Epidermal melanocyte (primary cell): ENCODE measurements at regions not wholly inside any gene's neighbourhood (a gene's known extent, or its start where the extent isn't known, plus 50 kb on each side); places are given as distances from the start of the nearest gene placed in this dataset.
"Not testable (repeated sequence)": the region's sequence is repeated elsewhere in the genome, so short reads cannot be mapped to it uniquely, and the experiment has no call there.

Experiments used
- DNase-seq: peaks from one replicate; pipeline ENCODE4 v3.0.0; 2011; ENCODE audit warnings: low spot score; ENCODE audit not compliant: insufficient read length

DNA sequence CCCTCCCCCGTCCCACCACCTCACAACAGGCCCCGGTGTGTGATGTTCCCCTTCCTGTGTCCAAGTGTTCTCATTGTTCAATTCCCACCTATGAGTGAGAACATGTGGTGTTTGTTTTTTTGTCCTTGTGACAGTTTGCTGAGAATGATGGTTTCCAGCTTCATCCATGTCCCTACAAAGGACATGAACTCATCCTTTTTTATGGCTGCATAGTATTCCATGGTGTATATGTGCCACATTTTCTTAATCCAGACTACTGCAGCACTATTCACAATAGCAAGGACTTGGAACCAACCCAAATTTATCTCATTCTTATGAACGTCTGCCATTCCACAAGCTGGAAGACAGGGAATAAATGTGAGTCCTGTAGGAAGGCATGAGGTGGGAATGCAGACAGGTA lies 79.6 kb upstream of the SLC6A11 start:
- DNase-seq: not testable (repeated sequence)

GRCh38 chr3:10737785-10738184 lies 78.2 kb upstream of the SLC6A11 start:
- DNase-seq: no peak

DNA sequence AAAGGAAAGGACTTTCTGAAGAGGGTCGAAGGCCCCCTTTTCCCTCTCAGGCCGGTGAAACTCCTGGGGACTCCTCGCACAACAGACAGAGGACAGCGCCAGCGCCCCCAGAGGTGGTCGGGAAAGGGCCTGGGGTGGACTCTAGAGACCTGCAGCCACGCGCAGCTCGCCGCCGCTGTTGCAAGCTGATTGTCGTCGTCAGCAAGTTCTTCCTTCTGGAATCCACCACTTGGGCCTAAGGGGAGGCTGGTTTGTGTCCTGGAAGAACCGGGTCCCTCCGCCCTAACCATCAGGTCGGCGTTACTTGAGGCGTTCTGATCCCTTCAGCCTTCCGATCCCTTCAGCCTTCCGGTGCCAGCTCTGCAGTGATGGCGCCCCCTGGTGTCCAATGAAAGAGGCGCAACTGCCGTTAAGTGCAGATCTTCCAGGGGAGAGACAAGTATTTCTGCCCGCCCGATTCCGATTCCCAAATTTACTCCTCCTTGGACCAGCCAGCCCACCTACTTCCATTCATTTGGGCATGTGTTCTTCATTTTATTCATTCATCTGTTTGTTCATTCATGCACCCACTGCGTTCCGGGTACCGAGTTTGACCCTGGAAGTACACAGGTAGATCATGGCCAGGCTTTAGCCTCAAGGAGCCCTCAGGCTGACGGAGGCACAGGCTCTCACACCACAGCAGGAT lies 77.2 kb upstream of the SLC6A11 start:
- no peak for DNase-seq

GRCh38 chr3:10740954-10741353 lies 75.1 kb upstream of the SLC6A11 start:
- no peak for DNase-seq

GRCh38 chr3:10741891-10742671 lies 73.9 kb upstream of the SLC6A11 start:
- DNase-seq: no peak

DNA sequence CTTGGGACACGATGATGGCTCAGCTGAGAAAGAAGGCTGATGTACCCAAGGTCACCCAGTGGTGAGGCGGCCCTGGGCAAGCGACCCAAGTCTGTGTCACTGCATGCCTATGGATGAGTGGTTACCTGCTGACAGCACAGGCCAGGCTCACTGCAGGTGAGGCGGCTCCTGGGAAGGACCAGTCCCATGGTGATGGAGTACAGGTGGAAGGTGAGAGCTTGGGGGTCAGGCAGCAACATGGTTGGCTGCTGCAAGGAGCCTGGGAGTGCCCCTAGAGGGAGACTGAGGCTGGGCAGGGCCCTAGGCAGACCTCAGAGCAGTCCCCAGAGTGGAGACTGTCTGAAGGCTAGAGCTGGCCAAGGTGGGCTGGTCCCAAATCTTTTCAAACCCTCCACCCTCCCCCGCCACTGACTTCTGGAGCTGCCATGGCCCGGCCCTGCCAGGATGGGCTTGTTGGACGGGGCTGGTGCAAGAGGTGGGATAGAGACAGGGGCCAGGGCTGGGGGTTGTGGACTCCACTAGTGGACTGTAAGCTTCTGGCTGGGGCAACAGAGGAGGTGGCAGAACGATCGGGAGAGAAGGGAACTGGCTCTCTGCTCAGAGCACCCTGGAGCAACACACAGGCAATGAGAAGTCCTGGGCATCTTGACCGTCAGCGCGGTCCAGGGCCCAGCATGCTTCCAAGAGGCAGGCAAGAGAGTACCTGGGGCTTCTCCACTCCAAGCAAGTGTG lies 72.5 kb upstream of the SLC6A11 start:
- no peak for DNase-seq

DNA sequence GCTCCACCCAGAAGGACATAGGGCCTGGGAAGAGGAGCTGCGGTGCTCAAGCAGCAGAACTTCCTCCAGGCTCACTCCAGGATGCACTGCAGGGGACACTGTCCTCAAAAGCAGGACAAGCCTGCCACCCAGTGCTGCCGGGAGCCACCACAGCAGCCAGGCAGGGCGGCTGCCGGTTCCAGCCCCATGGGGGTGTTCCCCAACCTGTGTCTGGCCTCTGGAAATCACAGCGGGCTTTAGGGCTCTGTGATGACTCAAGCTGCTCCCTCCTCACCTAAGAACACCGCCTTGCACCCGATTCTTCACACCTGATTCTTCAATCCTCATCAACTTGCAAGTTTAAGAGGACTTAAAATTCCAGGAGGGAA lies 71.9 kb upstream of the SLC6A11 start:
- DNase-seq: no peak

DNA sequence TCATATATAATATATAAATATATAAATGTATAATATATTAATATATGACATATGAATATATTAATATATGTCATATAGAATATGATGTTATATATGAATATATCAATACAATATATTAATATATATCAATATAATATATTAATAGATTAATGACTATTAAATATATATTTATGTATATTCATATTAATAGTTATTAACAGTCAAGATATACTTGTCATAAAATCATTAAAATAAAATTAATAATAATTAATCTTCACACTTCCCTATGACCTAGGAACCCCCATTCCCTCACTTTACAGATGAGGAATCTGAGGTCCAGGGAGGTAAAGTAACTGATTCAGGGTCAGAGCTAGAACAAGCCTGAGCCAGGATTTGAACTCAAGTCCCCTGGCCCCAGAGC lies 70.6 kb upstream of the SLC6A11 start:
- no peak for DNase-seq

- DNase-seq: no peak
These were observed 70.0 kb upstream of the SLC6A11 start for GRCh38 chr3:10746001-10746400.

DNA sequence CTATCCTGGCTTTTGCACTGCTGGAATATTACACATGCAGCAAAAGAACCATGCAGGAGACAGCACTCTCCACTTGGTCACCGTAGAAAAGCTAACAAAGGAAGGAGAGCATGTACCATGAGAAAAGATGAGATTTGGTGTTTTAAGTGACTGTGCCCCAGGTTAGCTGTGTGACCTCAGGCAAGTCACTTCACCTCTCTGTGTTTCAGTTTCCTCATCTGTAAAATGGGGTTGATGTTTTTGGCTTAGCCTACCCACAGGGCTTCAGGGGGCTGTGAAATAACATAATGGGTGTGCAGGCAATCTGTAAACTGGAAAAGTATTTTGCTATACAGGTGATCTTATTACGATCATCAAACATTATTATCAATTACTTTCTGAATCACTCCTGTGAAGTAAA lies 69.3 kb upstream of the SLC6A11 start:
- DNase-seq: no peak

DNA sequence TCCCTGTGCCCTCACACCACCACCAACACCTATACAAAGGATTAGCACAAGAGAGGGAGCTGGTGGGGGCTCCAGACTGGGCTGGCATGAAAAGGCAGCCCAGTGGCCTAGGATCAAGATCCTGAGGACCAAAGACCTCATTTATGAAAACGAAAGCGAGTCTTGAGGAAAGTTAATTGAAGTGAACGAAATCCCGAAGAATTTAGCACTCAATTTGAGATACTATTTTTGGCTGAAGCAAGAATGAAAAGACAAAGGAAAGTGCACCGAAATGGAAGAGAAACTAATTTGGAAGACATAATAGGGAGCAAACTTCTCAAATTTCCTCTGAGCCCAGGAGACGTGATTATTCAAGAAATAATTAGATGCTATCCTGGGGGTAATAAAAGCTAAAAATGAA lies 68.7 kb upstream of the SLC6A11 start:
- no peak for DNase-seq

- DNase-seq: no peak
These were observed 68.0 kb upstream of the SLC6A11 start for GRCh38 chr3:10748040-10748439.

GRCh38 chr3:10753964-10754363 lies 62.1 kb upstream of the SLC6A11 start:
- no peak for DNase-seq

DNA sequence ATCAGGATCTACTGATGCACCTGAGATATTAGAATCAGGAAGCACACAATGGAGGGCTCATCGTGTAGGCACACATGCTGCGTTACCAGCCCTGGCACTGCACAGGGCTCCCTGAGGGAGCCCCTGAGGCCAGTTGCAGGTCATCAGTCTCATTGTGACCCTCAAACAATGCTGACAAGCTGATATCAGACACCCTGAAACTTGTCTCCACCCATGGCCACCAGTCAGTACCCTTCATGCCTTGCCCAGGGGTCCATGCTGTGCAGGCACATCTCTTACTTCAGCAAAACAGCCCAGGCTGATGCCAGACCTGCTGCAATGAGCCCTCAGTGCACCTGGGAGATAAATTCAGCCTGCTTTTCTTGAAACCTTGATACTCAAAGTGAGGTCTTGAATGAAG lies 59.5 kb upstream of the SLC6A11 start:
- no peak for DNase-seq

DNA sequence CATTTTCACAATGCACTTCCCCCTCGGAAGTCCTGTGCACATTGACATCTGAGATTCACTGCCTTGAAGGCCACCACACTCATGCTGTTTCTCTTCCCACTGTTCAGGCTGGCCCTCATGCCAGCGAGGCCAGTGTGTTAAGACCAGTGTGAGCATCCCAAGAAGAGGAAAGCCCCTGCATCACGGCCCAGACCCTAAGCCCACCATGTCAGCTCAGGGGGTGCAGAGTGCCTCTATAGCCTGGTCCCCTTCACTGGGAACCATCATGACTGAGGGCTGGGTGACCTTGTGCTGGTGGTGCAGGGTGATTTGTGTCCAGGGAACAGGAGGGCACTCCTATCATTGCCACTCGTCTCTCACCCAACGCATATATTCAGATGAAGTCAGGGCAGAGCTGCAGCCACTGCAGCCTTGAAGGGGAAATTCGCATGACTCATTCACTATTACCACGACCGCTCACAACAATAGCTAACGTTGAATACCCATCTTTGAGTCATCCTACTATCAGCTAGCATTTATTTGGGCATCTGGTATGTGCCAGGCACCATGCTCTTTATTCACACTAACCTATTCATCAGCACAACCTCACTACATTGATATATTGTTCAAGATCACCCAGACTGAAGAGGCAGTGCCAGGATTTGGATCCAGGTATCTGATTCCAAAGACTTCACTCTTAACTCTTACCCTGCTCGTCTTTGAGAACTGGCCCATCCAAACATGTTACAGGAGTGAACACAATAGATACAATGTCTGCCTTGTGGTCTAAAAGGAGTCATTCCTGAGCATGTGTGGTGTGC lies 58.8 kb upstream of the SLC6A11 start:
- DNase-seq: no peak

- DNase-seq: no peak
These were observed 58.3 kb upstream of the SLC6A11 start for GRCh38 chr3:10757821-10758130.

DNA sequence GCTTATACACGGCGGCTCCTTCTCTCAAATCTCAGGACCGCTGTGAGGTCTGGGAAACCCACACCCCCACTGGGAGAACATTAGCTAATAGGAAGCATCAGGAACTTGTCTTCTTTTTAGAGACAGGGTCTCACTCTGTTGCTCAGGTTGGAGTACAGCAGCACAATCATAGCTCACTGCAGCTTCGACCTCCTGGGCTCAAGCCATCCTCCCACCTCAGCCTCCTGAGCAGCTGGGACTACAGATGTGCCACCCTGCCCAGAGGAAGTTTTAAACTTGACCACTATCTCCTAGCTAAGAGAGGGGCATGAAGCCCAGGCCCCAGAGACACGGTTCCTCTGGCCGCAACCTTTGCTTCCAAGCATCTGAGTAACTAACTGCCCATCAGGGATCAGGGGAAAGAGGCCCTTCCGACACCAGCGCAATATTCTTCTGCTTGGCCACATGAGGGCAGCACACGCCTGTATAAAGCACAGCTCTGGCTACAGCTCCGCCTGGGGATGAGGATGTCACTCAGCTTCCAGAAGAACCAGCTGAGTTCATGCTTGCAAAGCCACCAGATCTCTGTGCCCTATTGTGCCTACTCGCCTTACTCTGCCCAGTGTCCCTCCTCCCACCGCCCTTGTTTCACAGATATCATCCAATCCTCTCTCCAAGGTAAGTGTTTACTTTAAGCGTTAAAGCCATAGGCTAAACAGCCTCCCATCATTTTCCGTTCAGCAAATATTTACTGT lies 57.6 kb upstream of the SLC6A11 start:
- peak; percentile 76 for DNase-seq

DNA sequence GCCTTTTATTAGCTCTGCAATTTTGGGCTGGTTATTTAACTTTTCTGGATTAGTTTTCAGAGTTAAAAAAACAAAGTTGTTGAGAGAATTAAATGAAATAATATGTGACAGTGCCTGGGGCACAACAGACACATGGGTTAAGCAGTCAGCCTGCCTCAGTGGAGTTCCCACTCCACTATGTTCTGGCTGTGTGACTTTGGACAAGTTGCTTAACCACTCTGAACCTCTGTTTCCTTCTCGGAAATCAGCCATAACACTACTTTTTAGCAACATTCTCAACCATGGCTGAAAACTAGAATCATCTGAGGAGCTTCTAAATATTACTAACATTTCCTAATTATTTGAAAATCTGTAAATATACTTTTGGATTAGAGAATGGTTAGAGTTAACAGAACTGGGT lies 56.5 kb upstream of the SLC6A11 start:
- DNase-seq: no peak

GRCh38 chr3:10760199-10760598 lies 55.8 kb upstream of the SLC6A11 start:
- DNase-seq: no peak

DNA sequence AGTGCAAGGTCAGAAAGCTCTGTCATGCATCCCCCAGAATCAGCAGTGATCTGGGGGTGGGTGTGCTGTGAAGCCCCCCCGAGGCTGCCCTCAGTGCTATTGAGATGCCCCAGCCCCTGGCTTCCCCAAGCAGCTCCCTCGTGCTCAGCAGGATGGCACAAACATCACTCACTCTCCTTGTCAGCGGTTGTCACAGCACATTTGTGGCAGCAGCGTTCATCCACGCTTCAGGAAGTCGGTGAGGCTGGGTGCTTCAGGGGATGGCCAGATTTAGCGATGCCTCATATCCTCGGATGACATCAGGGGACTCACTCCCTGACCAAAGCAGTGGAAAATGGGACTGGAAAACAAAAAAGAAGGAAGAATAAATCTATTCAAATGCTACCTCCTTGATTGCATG lies 54.4 kb upstream of the SLC6A11 start:
- no peak for DNase-seq

- no peak for DNase-seq
These were observed 53.9 kb upstream of the SLC6A11 start for GRCh38 chr3:10762116-10762515.
